Astrocyte (in vitro differentiated cells and primary cell): ENCODE measurements at regions not wholly inside any gene's neighbourhood (a gene's known extent, or its start where the extent isn't known, plus 50 kb on each side); places are given as distances from the start of the nearest gene placed in this dataset.

Source experiments
- DNase-seq: peaks from one replicate; pipeline ENCODE4 v3.0.0-alpha.2; 2010; ENCODE audit warnings: low read depth
- FAIRE-seq: peaks from 2 replicates; lab custom pipeline; 2011; peaks lifted over from hg19 to GRCh38; lab: Jason Lieb, UNC
- H2AFZ ChIP-seq: 2 replicates; pipeline ENCODE4 v1.6.0; 2012; ENCODE audit warnings: low read depth, low read length, inconsistent platforms
- H3K27ac ChIP-seq: 2 replicates; pipeline ENCODE4 v1.5.1; 2011; ENCODE audit warnings: low read depth, low read length, inconsistent platforms
- H3K27me3 ChIP-seq: 2 replicates; pipeline ENCODE4 v1.6.0; 2011; ENCODE audit warnings: low read length, inconsistent platforms; ENCODE audit not compliant: insufficient read depth
- H3K36me3 ChIP-seq: 2 replicates; pipeline ENCODE4 v1.5.1; 2011; ENCODE audit warnings: low read length, inconsistent platforms; ENCODE audit not compliant: insufficient read depth
- H3K4me1 ChIP-seq: 2 replicates; pipeline ENCODE4 v1.5.1; 2011; ENCODE audit warnings: low read length, inconsistent platforms; ENCODE audit not compliant: insufficient read depth
- H3K4me2 ChIP-seq: 2 replicates; pipeline ENCODE4 v1.6.0; 2012; ENCODE audit warnings: low read length, inconsistent platforms
- H3K4me3 ChIP-seq: 2 replicates; pipeline ENCODE4 v1.5.1; 2011; ENCODE audit warnings: low read depth, mild to moderate bottlenecking, low read length, inconsistent platforms; ENCODE audit not compliant: insufficient read depth
- H3K79me2 ChIP-seq: 2 replicates; pipeline ENCODE4 v1.6.0; 2012; ENCODE audit warnings: mild to moderate bottlenecking, low read length, inconsistent platforms; ENCODE audit not compliant: insufficient read depth
- H3K9ac ChIP-seq: 2 replicates; pipeline ENCODE4 v1.6.0; 2012; ENCODE audit warnings: mild to moderate bottlenecking, low read length, inconsistent platforms
- H3K9me3 ChIP-seq: 2 replicates; pipeline ENCODE4 v1.5.1; 2012; ENCODE audit warnings: low read depth, mild to moderate bottlenecking, low read length, inconsistent platforms; ENCODE audit not compliant: insufficient read depth
- H4K20me1 ChIP-seq: 2 replicates; pipeline ENCODE4 v1.6.0; 2012; ENCODE audit warnings: low read length, inconsistent platforms; ENCODE audit not compliant: insufficient read depth
- H3K27ac Mint-ChIP-seq: one replicate; pipeline ENCODE4 v1.8.0; 2021; ENCODE audit warnings: mild to moderate bottlenecking, mixed read lengths; ENCODE audit not compliant: unreplicated experiment
- H3K27me3 Mint-ChIP-seq: one replicate; pipeline ENCODE4 v1.8.0; 2021; ENCODE audit warnings: low read depth, mixed read lengths; ENCODE audit not compliant: unreplicated experiment
- H3K36me3 Mint-ChIP-seq: one replicate; pipeline ENCODE4 v1.8.0; 2021; ENCODE audit warnings: low read depth, mixed read lengths; ENCODE audit not compliant: unreplicated experiment
- H3K4me1 Mint-ChIP-seq: one replicate; pipeline ENCODE4 v1.8.0; 2021; ENCODE audit warnings: low read depth, mixed read lengths; ENCODE audit not compliant: unreplicated experiment
- H3K4me3 Mint-ChIP-seq: one replicate; pipeline ENCODE4 v1.8.0; 2021; ENCODE audit warnings: mild to moderate bottlenecking, moderate library complexity, mixed read lengths; ENCODE audit not compliant: unreplicated experiment
- H3K9me3 Mint-ChIP-seq: one replicate; pipeline ENCODE4 v1.8.0; 2021; ENCODE audit warnings: mild to moderate bottlenecking, mixed read lengths; ENCODE audit not compliant: unreplicated experiment
- CTCF ChIP-seq: IDR thresholded peaks from 2 replicates; pipeline ENCODE4 v1.5.1; 2011; ENCODE audit warnings: low read depth, mild to moderate bottlenecking, inconsistent platforms, low read length, moderate library complexity; ENCODE audit not compliant: insufficient read depth
- EZH2 ChIP-seq: IDR thresholded peaks from 2 replicates; pipeline ENCODE4 v1.6.1; 2012; ENCODE audit warnings: mild to moderate bottlenecking, low read length, inconsistent platforms; ENCODE audit not compliant: insufficient read depth

GRCh38 chr3:150183678-150184425 lies 213.2 kb upstream of the PFN2 start:
- H3K4me1 ChIP-seq = peaks cover 21% of the 10 kb centered on the region
- H3K27ac ChIP-seq = peak overlapping the region; percentile 70
- FAIRE-seq (peak; percentile 83), DNase-seq (peak; percentile 67)
- no peaks in the 10 kb centered on the region for H3K36me3 ChIP-seq
- no peaks in the 10 kb centered on the region for H3K9me3 ChIP-seq
- Mint-ChIP-seq H3K4me3 (no peak overlapping the region), H3K4me1 (peaks cover 6% of the 10 kb centered on the region), H3K36me3 (no peaks in the 10 kb centered on the region), H3K9me3 (peaks cover 4% of the 10 kb centered on the region), H3K27me3 (no peaks in the 10 kb centered on the region), H3K27ac (no peak overlapping the region)
- H3K27me3 ChIP-seq = no peaks in the 10 kb centered on the region
- TF ChIP-seq CTCF = peak; percentile 63
- TF ChIP-seq EZH2 = no peak
- peak overlapping the region; percentile 65 for H3K4me3 ChIP-seq
- no peaks in the 10 kb centered on the region for H3K79me2 ChIP-seq
- H3K9ac ChIP-seq = peak overlapping the region; percentile 83
- H4K20me1 ChIP-seq = no peaks in the 10 kb centered on the region
- peak overlapping the region; percentile 93 for H3K4me2 ChIP-seq
- peak overlapping the region; percentile 93 for H2AFZ ChIP-seq

- Histone ChIP-seq H3K4me3 (no peak overlapping the region), H3K9ac (no peak overlapping the region), H3K4me1 (peaks cover 21% of the 10 kb centered on the region), H2AFZ (no peak overlapping the region), H3K27me3 (no peaks in the 10 kb centered on the region), H3K79me2 (no peaks in the 10 kb centered on the region), H3K9me3 (no peaks in the 10 kb centered on the region), H4K20me1 (no peaks in the 10 kb centered on the region), H3K36me3 (no peaks in the 10 kb centered on the region), H3K4me2 (no peak overlapping the region), H3K27ac (no peak overlapping the region)
- Mint-ChIP-seq H3K36me3 (no peaks in the 10 kb centered on the region), H3K27me3 (no peaks in the 10 kb centered on the region), H3K4me1 (peaks cover 13% of the 10 kb centered on the region), H3K4me3 (no peak overlapping the region), H3K9me3 (no peaks in the 10 kb centered on the region), H3K27ac (no peak overlapping the region)
- DNase-seq = peak; percentile 70
- TF ChIP-seq CTCF (no peak), EZH2 (no peak)
- no peak for FAIRE-seq
Measured at GRCh38 chr3:150180334-150180733, 209.6 kb upstream of the PFN2 start.

- no peaks in the 10 kb centered on the region for H3K27me3 Mint-ChIP-seq
- H2AFZ ChIP-seq = no peak overlapping the region
Measured at GRCh38 chr3:150179330-150179729, 208.6 kb upstream of the PFN2 start.

More at GRCh38 chr3:150179330-150179729, 208.6 kb upstream of the PFN2 start:
- no peaks in the 10 kb centered on the region for H3K36me3 Mint-ChIP-seq
- no peaks in the 10 kb centered on the region for H3K79me2 ChIP-seq
- peaks cover 17% of the 10 kb centered on the region for H3K4me1 ChIP-seq
- no peak overlapping the region for H3K4me3 Mint-ChIP-seq
- no peak overlapping the region for H3K27ac Mint-ChIP-seq
- no peaks in the 10 kb centered on the region for H4K20me1 ChIP-seq
- FAIRE-seq = no peak
- no peak overlapping the region for H3K4me3 ChIP-seq
- no peaks in the 10 kb centered on the region for H3K9me3 ChIP-seq
- no peak overlapping the region for H3K27ac ChIP-seq
- peaks cover 14% of the 10 kb centered on the region for H3K4me1 Mint-ChIP-seq
- TF ChIP-seq CTCF (no peak), EZH2 (no peak)
- no peak for DNase-seq
- H3K36me3 ChIP-seq = no peaks in the 10 kb centered on the region
- H3K27me3 ChIP-seq = no peaks in the 10 kb centered on the region
- no peak overlapping the region for H3K9ac ChIP-seq
- no peaks in the 10 kb centered on the region for H3K9me3 Mint-ChIP-seq
- no peak overlapping the region for H3K4me2 ChIP-seq
